ENCODE measurements at regions not wholly inside any gene's neighbourhood (a gene's known extent, or its start where the extent isn't known, plus 50 kb on each side); places are given as distances from the start of the nearest gene placed in this dataset.

- Mint-ChIP-seq H3K4me1 (ENCODE audit: low read depth) (no peaks in the 10 kb centered on the region), H3K4me3 (no peak overlapping the region), H3K9me3 (ENCODE audit: insufficient read depth) (peaks cover 13% of the 10 kb centered on the region), H3K27ac (no peak overlapping the region), H3K27me3 (ENCODE audit: low read depth) (no peaks in the 10 kb centered on the region), H3K36me3 (ENCODE audit: low read depth) (no peaks in the 10 kb centered on the region)
- ATAC-seq (no peak), DNase-seq (no peak)
- POLR2A ChIA-PET = no interaction called here
- CTCF ChIA-PET = interaction anchor here (0.5 kb wide), 1 partner anchor 484 kb away, joined by 3 read pairs; no protein-coding TSS in a partner anchor
Observed at GRCh38 chr13:81224209-81224833, 883.4 kb upstream of the SPRY2 start.

DNA sequence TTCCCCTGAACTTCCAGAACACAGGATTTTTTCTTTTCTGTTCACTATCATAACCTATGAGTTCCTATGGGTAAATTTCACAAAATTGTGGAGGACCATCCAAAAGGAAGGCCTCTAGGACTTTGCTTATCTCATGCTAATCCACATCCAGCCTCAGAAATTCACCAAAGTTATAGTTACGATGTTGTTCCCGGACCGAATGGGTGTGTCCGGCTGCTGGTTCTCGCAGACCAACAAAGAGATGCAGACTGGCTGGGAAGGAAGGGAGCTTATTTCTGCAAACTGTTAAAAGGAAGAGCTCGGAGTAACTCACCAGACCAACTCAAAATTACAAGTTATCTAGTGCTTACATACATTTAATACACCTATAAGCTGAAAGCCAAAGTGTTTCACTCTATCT lies 882.9 kb upstream of the SPRY2 start:
- ATAC-seq (no peak), DNase-seq (no peak)
- POLR2A ChIA-PET = no interaction called here
- no peak overlapping the region for H3K27ac Mint-ChIP-seq
- H3K27me3 Mint-ChIP-seq (ENCODE audit: low read depth) = no peaks in the 10 kb centered on the region
- peaks cover 13% of the 10 kb centered on the region for H3K9me3 Mint-ChIP-seq (ENCODE audit: insufficient read depth)
- H3K36me3 Mint-ChIP-seq (ENCODE audit: low read depth) = no peaks in the 10 kb centered on the region
- CTCF ChIA-PET = interaction anchor here (0.5 kb wide), 1 partner anchor 484 kb away, joined by 3 read pairs; no protein-coding TSS in a partner anchor
- no peak overlapping the region for H3K4me3 Mint-ChIP-seq
- no peaks in the 10 kb centered on the region for H3K4me1 Mint-ChIP-seq (ENCODE audit: low read depth)

DNA sequence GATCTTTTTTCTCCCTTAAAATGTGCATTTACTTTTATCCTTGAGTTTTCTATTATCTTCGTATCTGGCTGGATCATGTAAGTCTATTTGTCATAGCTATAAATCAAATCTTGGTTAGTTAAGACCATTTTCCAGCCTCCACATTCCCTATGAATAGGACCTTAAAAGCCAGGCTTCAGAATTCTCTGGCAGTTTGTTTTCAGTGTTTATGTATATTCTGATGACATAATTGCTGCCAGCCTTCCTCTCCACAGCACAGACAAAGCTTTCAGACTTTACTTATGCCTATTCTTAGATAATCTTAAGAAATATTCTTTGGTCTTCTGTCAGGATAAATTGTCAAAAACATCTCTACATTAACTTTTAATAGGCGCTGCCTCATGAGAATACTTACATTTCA lies 870.8 kb upstream of the SPRY2 start:
- DNase-seq = no peak
- no peak overlapping the region for H3K27ac Mint-ChIP-seq
- no peaks in the 10 kb centered on the region for H3K36me3 Mint-ChIP-seq (ENCODE audit: low read depth)
- CTCF ChIA-PET = no interaction called here
- H3K27me3 Mint-ChIP-seq (ENCODE audit: low read depth) = no peaks in the 10 kb centered on the region
- H3K4me1 Mint-ChIP-seq (ENCODE audit: low read depth) = no peaks in the 10 kb centered on the region
- no peak for ATAC-seq
- H3K9me3 Mint-ChIP-seq (ENCODE audit: insufficient read depth) = peaks cover 4% of the 10 kb centered on the region
- POLR2A ChIA-PET = no interaction called here
- H3K4me3 Mint-ChIP-seq = no peak overlapping the region

DNA sequence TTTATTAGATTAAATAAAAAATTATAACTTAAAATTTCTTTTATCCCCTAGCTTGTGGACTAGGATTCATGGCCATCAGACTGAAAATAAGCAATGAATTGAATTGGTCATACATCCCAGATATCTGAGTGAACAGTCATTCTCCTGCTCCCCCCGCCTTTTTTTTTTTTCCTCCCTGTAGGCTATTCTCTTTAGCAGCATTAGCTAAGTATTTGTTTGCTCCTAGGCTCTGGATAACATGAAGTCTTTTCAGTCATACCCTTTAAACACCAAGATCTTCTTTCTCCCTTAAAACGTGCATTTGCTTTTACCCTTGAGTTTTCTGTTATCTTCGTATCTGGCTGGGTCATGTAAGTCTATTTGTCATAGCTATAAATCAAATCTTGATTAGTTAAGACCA lies 866.7 kb upstream of the SPRY2 start:
- H3K27ac Mint-ChIP-seq = no peak overlapping the region
- ATAC-seq (no peak), DNase-seq (no peak)
- no peaks in the 10 kb centered on the region for H3K36me3 Mint-ChIP-seq (ENCODE audit: low read depth)
- H3K9me3 Mint-ChIP-seq (ENCODE audit: insufficient read depth) = peaks cover 2% of the 10 kb centered on the region
- ChIA-PET CTCF (no interaction called here), POLR2A (no interaction called here)
- no peaks in the 10 kb centered on the region for H3K4me1 Mint-ChIP-seq (ENCODE audit: low read depth)
- no peaks in the 10 kb centered on the region for H3K27me3 Mint-ChIP-seq (ENCODE audit: low read depth)
- no peak overlapping the region for H3K4me3 Mint-ChIP-seq

GRCh38 chr13:81207231-81207630 lies 866.3 kb upstream of the SPRY2 start:
- H3K27me3 Mint-ChIP-seq (ENCODE audit: low read depth) = no peaks in the 10 kb centered on the region
- H3K4me1 Mint-ChIP-seq (ENCODE audit: low read depth) = no peaks in the 10 kb centered on the region
- ATAC-seq (no peak), DNase-seq (no peak)
- no peaks in the 10 kb centered on the region for H3K36me3 Mint-ChIP-seq (ENCODE audit: low read depth)
- POLR2A ChIA-PET = no interaction called here
- peaks cover 4% of the 10 kb centered on the region for H3K9me3 Mint-ChIP-seq (ENCODE audit: insufficient read depth)
- H3K4me3 Mint-ChIP-seq = no peak overlapping the region
- no peak overlapping the region for H3K27ac Mint-ChIP-seq
- CTCF ChIA-PET = no interaction called here

DNA sequence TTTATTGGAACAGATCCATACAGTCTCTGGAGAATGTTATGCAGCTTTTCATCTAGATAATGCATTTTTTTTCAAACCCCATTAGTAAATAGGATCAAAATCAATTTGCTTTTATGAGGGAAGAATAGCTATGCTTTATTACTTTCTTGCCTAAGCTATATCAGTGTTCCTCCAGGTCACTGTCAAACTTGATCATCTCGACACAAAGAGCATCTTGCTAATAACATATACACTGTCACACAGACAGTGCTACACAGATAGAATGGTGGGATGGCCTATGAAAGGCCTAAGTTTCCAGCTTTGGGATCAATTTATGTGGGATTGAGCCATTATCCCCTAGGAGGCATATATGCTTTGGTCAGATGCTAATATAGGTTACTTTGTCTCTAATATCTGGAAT lies 862.9 kb upstream of the SPRY2 start:
- ATAC-seq (no peak), DNase-seq (no peak)
- H3K4me3 Mint-ChIP-seq = no peak overlapping the region
- CTCF ChIA-PET = no interaction called here
- no peaks in the 10 kb centered on the region for H3K4me1 Mint-ChIP-seq (ENCODE audit: low read depth)
- no peak overlapping the region for H3K27ac Mint-ChIP-seq
- no peaks in the 10 kb centered on the region for H3K27me3 Mint-ChIP-seq (ENCODE audit: low read depth)
- peaks cover 10% of the 10 kb centered on the region for H3K9me3 Mint-ChIP-seq (ENCODE audit: insufficient read depth)
- POLR2A ChIA-PET = no interaction called here
- no peaks in the 10 kb centered on the region for H3K36me3 Mint-ChIP-seq (ENCODE audit: low read depth)

- Mint-ChIP-seq H3K27ac (no peak overlapping the region), H3K36me3 (ENCODE audit: low read depth) (no peaks in the 10 kb centered on the region), H3K4me1 (ENCODE audit: low read depth) (no peaks in the 10 kb centered on the region), H3K27me3 (ENCODE audit: low read depth) (no peaks in the 10 kb centered on the region), H3K9me3 (ENCODE audit: insufficient read depth) (peaks cover 15% of the 10 kb centered on the region), H3K4me3 (no peak overlapping the region)
- DNase-seq (no peak), ATAC-seq (no peak)
- POLR2A ChIA-PET = no interaction called here
- CTCF ChIA-PET = interaction anchor here (0.6 kb wide), 1 partner anchor 57 kb away, joined by 4 read pairs; no protein-coding TSS in a partner anchor
Observed at GRCh38 chr13:81199956-81200355, 859.0 kb upstream of the SPRY2 start.

- Mint-ChIP-seq H3K4me1 (ENCODE audit: low read depth) (no peaks in the 10 kb centered on the region), H3K4me3 (no peak overlapping the region), H3K36me3 (ENCODE audit: low read depth) (no peaks in the 10 kb centered on the region), H3K9me3 (ENCODE audit: insufficient read depth) (peaks cover 15% of the 10 kb centered on the region), H3K27me3 (ENCODE audit: low read depth) (no peaks in the 10 kb centered on the region), H3K27ac (no peak overlapping the region)
- POLR2A ChIA-PET = interaction anchor here (0.6 kb wide), 1 partner anchor 1922 kb away, joined by 3 read pairs; no protein-coding TSS in a partner anchor
- CTCF ChIA-PET = no interaction called here
- DNase-seq = no peak
- ATAC-seq = no peak
Observed at GRCh38 chr13:81197966-81198365, 857.0 kb upstream of the SPRY2 start.

DNA sequence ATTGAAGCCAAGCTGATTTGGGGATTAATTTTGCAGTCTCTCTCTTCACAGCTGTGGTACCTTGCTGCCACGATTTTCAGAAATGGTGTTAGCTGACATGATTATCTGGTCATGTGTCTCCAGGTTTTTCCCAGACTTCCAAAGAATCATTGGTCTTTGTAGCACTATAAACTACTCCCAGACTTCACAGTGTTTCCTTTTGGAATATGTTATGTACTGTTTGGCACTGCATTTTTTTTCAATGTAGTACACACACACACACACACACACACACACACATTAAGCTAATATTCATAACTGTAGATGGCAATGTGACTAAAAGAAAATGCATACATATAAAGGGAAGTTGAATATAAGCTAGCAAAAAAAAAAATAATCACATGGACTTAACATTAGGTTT lies 856.6 kb upstream of the SPRY2 start:
- ATAC-seq (no peak), DNase-seq (no peak)
- ChIA-PET POLR2A (no interaction called here), CTCF (no interaction called here)
- H3K27ac Mint-ChIP-seq = no peak overlapping the region
- H3K27me3 Mint-ChIP-seq (ENCODE audit: low read depth) = no peaks in the 10 kb centered on the region
- H3K36me3 Mint-ChIP-seq (ENCODE audit: low read depth) = no peaks in the 10 kb centered on the region
- no peaks in the 10 kb centered on the region for H3K4me1 Mint-ChIP-seq (ENCODE audit: low read depth)
- peaks cover 14% of the 10 kb centered on the region for H3K9me3 Mint-ChIP-seq (ENCODE audit: insufficient read depth)
- no peak overlapping the region for H3K4me3 Mint-ChIP-seq

DNA sequence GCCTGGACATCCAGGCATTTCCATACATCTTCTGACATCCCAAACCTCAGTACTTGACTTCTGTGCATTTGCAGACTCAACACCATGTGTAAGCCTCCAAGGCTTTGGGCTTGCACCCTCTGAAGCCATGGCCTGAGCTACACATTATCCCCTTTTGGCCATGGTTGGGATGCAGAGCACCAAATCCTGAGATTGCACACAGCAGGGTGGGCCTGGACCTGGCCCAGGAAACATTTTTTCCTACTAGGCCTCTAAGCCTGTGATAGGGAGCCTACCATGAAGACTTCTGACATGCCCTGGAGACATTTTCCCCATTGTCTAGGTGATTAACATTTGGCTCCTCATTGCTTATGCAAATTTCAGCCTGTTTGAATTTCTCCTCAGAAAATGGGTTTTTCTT lies 853.4 kb upstream of the SPRY2 start:
- Mint-ChIP-seq H3K4me3 (no peak overlapping the region), H3K27me3 (ENCODE audit: low read depth) (no peaks in the 10 kb centered on the region), H3K4me1 (ENCODE audit: low read depth) (no peaks in the 10 kb centered on the region), H3K27ac (no peak overlapping the region), H3K36me3 (ENCODE audit: low read depth) (no peaks in the 10 kb centered on the region), H3K9me3 (ENCODE audit: insufficient read depth) (peaks cover 5% of the 10 kb centered on the region)
- no peak for DNase-seq
- no peak for ATAC-seq
- ChIA-PET POLR2A (no interaction called here), CTCF (no interaction called here)

- peaks cover 4% of the 10 kb centered on the region for H3K9me3 Mint-ChIP-seq (ENCODE audit: insufficient read depth)
- CTCF ChIA-PET = no interaction called here
- no peak overlapping the region for H3K27ac Mint-ChIP-seq
- DNase-seq (no peak), ATAC-seq (no peak)
- no peak overlapping the region for H3K4me3 Mint-ChIP-seq
- H3K4me1 Mint-ChIP-seq (ENCODE audit: low read depth) = no peaks in the 10 kb centered on the region
- no peaks in the 10 kb centered on the region for H3K36me3 Mint-ChIP-seq (ENCODE audit: low read depth)
- POLR2A ChIA-PET = no interaction called here
- no peaks in the 10 kb centered on the region for H3K27me3 Mint-ChIP-seq (ENCODE audit: low read depth)
Observed at GRCh38 chr13:81184556-81185265, 843.8 kb upstream of the SPRY2 start.

DNA sequence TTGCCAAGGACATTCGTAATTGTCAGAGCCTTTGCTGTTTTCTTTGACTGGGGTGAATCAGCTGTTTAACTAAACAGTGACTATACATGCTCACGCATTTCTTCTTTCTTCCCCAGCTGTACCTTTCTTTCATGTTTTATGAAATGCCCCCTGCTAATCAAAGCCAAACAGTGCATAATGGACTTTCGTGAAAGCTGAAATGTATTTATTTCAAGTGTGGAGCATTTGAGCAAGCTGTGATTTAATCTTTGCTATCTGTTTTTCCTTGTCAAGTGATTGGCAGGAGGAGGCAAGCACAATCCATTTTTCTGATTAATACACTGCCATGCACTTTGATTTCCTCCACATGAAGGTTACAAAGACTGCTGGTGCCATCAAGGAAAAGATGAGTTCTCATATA lies 831.7 kb upstream of the SPRY2 start:
- ATAC-seq (no peak), DNase-seq (no peak)
- no peaks in the 10 kb centered on the region for H3K9me3 Mint-ChIP-seq (ENCODE audit: insufficient read depth)
- no peaks in the 10 kb centered on the region for H3K4me1 Mint-ChIP-seq (ENCODE audit: low read depth)
- H3K36me3 Mint-ChIP-seq (ENCODE audit: low read depth) = no peaks in the 10 kb centered on the region
- CTCF ChIA-PET = interaction anchor here (1.6 kb wide), 1 partner anchor 38 kb away, joined by 3 read pairs; no protein-coding TSS in a partner anchor
- H3K27ac Mint-ChIP-seq = no peak overlapping the region
- no peak overlapping the region for H3K4me3 Mint-ChIP-seq
- no peaks in the 10 kb centered on the region for H3K27me3 Mint-ChIP-seq (ENCODE audit: low read depth)
- POLR2A ChIA-PET = no interaction called here
